ENCODE measurements at regions not wholly inside any gene's neighbourhood (a gene's known extent, or its start where the extent isn't known, plus 50 kb on each side); places are given as distances from the start of the nearest gene placed in this dataset.

- no peak overlapping the region for H3K27ac Mint-ChIP-seq
- no peak overlapping the region for H3K4me3 Mint-ChIP-seq
- peaks cover 7% of the 10 kb centered on the region for H3K9me3 Mint-ChIP-seq
- H3K36me3 Mint-ChIP-seq (ENCODE audit: low read depth), result no peaks in the 10 kb centered on the region
- ATAC-seq (replicated peaks), result no peak
- H3K4me1 Mint-ChIP-seq, result no peaks in the 10 kb centered on the region
- H3K27me3 Mint-ChIP-seq, result no peaks in the 10 kb centered on the region
Observed at GRCh38 chr4:7131498-7132031, 60.8 kb upstream of the SORCS2 start.

- no peak overlapping the region for H3K4me3 Mint-ChIP-seq
- H3K27me3 Mint-ChIP-seq, result no peaks in the 10 kb centered on the region
- H3K9me3 Mint-ChIP-seq, result peaks cover 7% of the 10 kb centered on the region
- H3K27ac Mint-ChIP-seq, result no peak overlapping the region
- no peaks in the 10 kb centered on the region for H3K4me1 Mint-ChIP-seq
- ATAC-seq (replicated peaks), result no peak
- H3K36me3 Mint-ChIP-seq (ENCODE audit: low read depth), result no peaks in the 10 kb centered on the region
Observed at GRCh38 chr4:7130621-7131211, 61.6 kb upstream of the SORCS2 start.

DNA sequence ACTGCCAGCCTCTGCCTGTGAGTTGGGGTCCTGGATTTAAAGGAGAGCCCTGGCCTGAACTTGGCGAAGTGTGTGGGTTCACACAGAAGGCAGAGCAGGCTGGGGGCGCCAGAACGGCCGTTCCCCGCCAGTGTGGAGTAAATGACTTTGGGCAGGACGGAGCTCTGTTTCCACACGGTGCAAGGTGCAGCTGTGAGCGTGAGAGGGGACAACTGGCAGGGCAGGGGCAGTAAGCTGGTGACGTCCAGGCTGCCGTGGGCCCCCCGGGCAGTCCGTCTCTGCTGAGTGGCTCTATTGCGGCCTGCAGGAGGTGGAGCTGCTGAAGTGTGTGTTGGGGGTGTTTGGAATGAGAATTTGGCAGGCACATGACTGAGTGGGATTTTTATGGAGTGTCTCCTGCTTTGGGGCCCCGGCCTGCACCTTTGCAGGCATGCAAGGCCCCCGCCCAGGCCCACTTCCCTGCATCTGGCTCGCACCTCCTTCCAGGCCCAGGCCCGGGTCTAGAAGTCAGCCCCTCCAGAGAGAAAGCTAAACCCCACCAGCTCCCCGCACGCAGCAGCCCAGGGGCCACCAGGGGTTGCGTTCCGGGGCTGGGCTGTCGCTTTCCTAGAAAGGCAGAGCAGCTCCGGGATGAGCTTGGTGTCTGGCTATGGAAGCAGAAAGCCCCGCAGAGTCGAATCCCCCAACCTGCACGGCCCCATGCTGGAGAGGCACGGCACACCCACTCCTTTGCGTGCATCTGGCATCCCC lies 62.2 kb upstream of the GRPEL1 start:
- Mint-ChIP-seq H3K4me3 (no peak overlapping the region), H3K27me3 (no peaks in the 10 kb centered on the region), H3K9me3 (peaks cover 7% of the 10 kb centered on the region), H3K36me3 (ENCODE audit: low read depth) (no peaks in the 10 kb centered on the region), H3K27ac (no peak overlapping the region), H3K4me1 (no peaks in the 10 kb centered on the region)
- no peak for ATAC-seq (replicated peaks)

DNA sequence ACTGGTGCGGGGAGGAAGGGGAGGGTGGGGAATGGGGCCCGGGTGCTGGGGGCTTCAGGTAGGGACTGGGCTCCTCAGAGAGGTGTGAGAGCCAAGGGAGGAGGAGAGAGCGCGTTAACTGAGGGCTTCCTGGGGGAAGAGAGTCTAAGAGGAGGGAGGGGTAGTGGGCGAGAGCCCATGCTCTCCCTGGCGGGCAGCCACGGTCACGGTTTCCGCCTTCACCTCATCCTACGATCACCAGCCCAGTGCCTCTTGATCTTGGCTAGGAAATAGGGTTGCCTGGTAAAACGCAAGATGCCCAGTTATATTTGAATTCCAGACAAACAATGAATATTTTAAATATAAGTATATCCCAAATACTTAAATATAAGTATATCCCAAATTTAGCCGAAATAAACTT lies 60.8 kb upstream of the GRPEL1 start:
- no peak overlapping the region for H3K4me3 Mint-ChIP-seq
- no peaks in the 10 kb centered on the region for H3K36me3 Mint-ChIP-seq (ENCODE audit: low read depth)
- no peak for ATAC-seq (replicated peaks)
- H3K27me3 Mint-ChIP-seq, result no peaks in the 10 kb centered on the region
- H3K27ac Mint-ChIP-seq, result no peak overlapping the region
- peaks cover 6% of the 10 kb centered on the region for H3K9me3 Mint-ChIP-seq
- H3K4me1 Mint-ChIP-seq, result no peaks in the 10 kb centered on the region

DNA sequence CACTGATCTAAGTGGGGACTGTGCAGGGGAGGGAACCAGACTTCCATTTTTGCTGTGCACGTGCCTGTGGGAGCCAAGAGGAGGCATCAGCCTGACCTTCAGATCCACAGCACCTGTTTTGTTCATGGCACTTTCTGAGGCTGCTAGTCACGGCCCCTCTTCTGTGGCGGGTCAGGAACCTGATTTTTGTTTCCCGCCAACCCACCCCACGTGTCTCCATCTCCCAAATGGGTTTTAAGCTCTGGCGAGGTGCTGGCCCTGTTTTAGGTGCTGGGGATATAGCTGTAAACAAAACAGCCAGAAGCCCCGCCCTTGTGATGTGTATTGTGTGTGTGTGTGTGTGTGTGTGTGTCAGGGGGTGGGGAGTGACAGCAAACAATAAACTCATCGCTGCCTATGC lies 60.4 kb upstream of the GRPEL1 start:
- H3K9me3 Mint-ChIP-seq, result peaks cover 4% of the 10 kb centered on the region
- no peaks in the 10 kb centered on the region for H3K27me3 Mint-ChIP-seq
- no peak overlapping the region for H3K27ac Mint-ChIP-seq
- no peak overlapping the region for H3K4me3 Mint-ChIP-seq
- no peak for ATAC-seq (replicated peaks)
- no peaks in the 10 kb centered on the region for H3K4me1 Mint-ChIP-seq
- no peaks in the 10 kb centered on the region for H3K36me3 Mint-ChIP-seq (ENCODE audit: low read depth)

GRCh38 chr4:7127576-7127975 lies 59.7 kb upstream of the GRPEL1 start:
- Mint-ChIP-seq H3K4me3 (no peak overlapping the region), H3K36me3 (ENCODE audit: low read depth) (no peaks in the 10 kb centered on the region), H3K27me3 (no peaks in the 10 kb centered on the region), H3K4me1 (no peaks in the 10 kb centered on the region), H3K9me3 (no peaks in the 10 kb centered on the region), H3K27ac (no peak overlapping the region)
- no peak for ATAC-seq (replicated peaks)

- no peaks in the 10 kb centered on the region for H3K36me3 Mint-ChIP-seq (ENCODE audit: low read depth)
Observed at GRCh38 chr4:7126981-7127380, 59.1 kb upstream of the GRPEL1 start.

GRCh38 chr4:7124689-7125442 lies 57.0 kb upstream of the GRPEL1 start:
- peaks cover 1% of the 10 kb centered on the region for H3K27me3 Mint-ChIP-seq
- H3K27ac Mint-ChIP-seq, result no peak overlapping the region
- no peak for ATAC-seq (replicated peaks)
- no peaks in the 10 kb centered on the region for H3K9me3 Mint-ChIP-seq
- no peaks in the 10 kb centered on the region for H3K4me1 Mint-ChIP-seq
- H3K36me3 Mint-ChIP-seq (ENCODE audit: low read depth), result no peaks in the 10 kb centered on the region
- no peak overlapping the region for H3K4me3 Mint-ChIP-seq

More at GRCh38 chr4:7126981-7127380, 59.1 kb upstream of the GRPEL1 start:
- Mint-ChIP-seq H3K27ac (no peak overlapping the region), H3K4me3 (no peak overlapping the region), H3K4me1 (no peaks in the 10 kb centered on the region), H3K27me3 (no peaks in the 10 kb centered on the region), H3K9me3 (no peaks in the 10 kb centered on the region)
- no peak for ATAC-seq (replicated peaks)

GRCh38 chr4:7121866-7122653 lies 54.2 kb upstream of the GRPEL1 start:
- H3K4me3 Mint-ChIP-seq, result no peak overlapping the region
- peaks cover 12% of the 10 kb centered on the region for H3K9me3 Mint-ChIP-seq
- H3K4me1 Mint-ChIP-seq, result no peaks in the 10 kb centered on the region
- no peak for ATAC-seq (replicated peaks)
- peaks cover 25% of the 10 kb centered on the region for H3K27me3 Mint-ChIP-seq
- no peak overlapping the region for H3K27ac Mint-ChIP-seq
- H3K36me3 Mint-ChIP-seq (ENCODE audit: low read depth), result no peaks in the 10 kb centered on the region

DNA sequence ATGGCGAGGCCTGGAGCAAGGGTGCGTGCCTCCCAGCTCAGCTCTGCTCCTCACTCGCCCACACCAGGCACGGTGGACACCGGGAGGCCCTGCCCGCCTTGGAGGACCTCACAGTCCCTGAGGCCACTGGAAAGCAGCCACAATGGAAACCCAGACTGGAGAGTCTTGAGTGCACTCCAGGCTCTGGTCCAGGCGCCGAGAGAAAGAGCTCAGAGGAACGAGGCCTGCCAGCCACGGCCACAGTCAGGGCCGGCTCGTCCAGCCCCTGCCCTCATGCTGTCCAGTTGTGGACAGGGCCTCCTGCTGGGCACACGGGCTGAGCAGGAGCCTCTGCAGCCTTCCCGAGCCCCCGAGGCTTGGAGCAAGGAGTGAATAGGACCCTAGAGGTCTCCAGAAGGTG lies 53.3 kb upstream of the GRPEL1 start:
- Mint-ChIP-seq H3K36me3 (ENCODE audit: low read depth) (no peaks in the 10 kb centered on the region), H3K4me1 (no peaks in the 10 kb centered on the region), H3K27me3 (peaks cover 25% of the 10 kb centered on the region), H3K27ac (no peak overlapping the region), H3K9me3 (peaks cover 12% of the 10 kb centered on the region), H3K4me3 (no peak overlapping the region)
- ATAC-seq (replicated peaks), result no peak

DNA sequence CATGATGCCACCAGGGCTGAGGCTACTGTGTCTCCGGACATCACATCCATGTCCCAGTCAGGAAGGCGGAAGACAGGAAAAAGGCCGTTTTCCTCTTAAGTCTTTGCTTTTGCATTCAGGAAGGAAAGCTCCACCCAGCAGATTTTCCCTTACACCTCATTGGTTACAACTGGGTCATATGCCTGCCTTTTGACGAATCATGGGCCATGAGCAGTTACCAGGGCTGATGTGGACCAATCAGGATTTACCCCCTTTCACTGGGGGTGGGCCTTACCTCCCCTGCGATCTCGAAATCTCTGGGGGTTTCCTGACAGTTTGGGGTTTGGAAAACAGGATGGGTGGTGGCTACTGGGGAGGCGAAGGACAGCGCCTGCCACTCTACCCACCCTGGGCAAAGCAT lies 52.5 kb upstream of the GRPEL1 start:
- H3K36me3 Mint-ChIP-seq (ENCODE audit: low read depth), result no peaks in the 10 kb centered on the region
- no peaks in the 10 kb centered on the region for H3K4me1 Mint-ChIP-seq
- no peak overlapping the region for H3K4me3 Mint-ChIP-seq
- peak; percentile 45 for ATAC-seq (replicated peaks)
- H3K27ac Mint-ChIP-seq, result no peak overlapping the region
- H3K27me3 Mint-ChIP-seq, result peaks cover 25% of the 10 kb centered on the region
- peaks cover 12% of the 10 kb centered on the region for H3K9me3 Mint-ChIP-seq

DNA sequence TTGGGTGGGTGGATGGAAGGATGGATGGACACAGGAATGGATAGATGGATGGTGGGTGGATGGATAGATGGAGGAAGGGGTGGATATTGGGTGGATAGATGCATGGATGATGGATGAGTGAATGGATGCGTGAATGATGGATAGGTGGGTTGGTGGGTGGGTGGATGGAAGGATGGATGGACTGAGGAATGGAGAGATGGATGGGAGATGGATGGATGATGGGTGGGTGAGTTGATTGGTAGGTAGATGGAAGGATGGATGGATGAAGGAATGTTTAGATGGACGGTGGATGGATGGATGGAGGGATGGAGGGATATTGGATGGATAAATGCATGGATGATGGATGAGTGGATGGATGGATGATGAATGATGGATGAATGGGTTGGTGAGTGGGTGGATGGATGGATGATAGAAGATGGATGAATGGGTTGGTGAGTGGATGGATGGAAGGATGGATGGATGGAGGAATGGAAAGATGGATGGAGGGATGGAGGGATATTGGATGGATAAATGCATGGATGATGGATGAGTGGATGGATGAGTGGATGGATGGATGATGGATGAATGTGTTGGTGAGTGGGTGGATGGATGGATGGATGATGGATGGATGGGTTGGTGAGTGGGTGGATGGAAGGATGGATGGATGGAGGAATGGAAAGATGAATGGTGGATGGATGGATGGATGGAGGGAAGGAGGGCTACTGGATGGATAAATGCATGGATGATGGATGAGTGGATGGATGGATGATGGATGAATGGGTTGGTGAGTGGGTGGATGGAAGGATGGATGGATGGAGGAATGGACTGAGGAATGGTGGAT lies 50.4 kb upstream of the GRPEL1 start:
- ATAC-seq (replicated peaks), result no peak
- Mint-ChIP-seq H3K36me3 (ENCODE audit: low read depth) (no peaks in the 10 kb centered on the region), H3K4me1 (no peaks in the 10 kb centered on the region), H3K4me3 (no peak overlapping the region), H3K27me3 (peaks cover 25% of the 10 kb centered on the region), H3K9me3 (peaks cover 12% of the 10 kb centered on the region), H3K27ac (no peak overlapping the region)

All from activated T-helper 17 cell treated with anti-CD3 and anti-CD28 coated beads, Interleukin-2, amount 50 U/mL, for 72 hours (primary cell).